ENCODE measurements at regions not wholly inside any gene's neighbourhood (a gene's known extent, or its start where the extent isn't known, plus 50 kb on each side); places are given as distances from the start of the nearest gene placed in this dataset.

DNA sequence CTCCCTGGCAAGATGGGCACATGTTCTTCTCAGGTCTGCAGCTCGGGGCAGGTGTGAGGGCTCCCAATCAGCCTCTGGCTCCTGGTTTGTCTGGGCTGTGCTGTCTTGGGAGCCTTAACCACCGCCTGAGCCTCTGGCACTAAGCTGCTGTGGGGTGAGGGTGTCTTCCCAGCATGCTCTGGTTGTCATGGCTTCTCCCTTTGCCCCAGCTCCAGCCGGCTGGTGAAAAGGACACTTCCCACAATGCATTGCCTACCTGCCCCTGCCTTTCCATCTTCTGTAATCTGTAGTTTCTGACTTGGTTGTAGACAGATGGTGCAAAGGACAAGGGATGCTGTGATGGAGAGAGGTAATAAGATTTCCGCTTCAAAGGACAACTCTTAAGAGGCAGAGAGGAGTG is 295.3 kb downstream of the TLE3 start:
- TF ChIP-seq, protein P1, sequence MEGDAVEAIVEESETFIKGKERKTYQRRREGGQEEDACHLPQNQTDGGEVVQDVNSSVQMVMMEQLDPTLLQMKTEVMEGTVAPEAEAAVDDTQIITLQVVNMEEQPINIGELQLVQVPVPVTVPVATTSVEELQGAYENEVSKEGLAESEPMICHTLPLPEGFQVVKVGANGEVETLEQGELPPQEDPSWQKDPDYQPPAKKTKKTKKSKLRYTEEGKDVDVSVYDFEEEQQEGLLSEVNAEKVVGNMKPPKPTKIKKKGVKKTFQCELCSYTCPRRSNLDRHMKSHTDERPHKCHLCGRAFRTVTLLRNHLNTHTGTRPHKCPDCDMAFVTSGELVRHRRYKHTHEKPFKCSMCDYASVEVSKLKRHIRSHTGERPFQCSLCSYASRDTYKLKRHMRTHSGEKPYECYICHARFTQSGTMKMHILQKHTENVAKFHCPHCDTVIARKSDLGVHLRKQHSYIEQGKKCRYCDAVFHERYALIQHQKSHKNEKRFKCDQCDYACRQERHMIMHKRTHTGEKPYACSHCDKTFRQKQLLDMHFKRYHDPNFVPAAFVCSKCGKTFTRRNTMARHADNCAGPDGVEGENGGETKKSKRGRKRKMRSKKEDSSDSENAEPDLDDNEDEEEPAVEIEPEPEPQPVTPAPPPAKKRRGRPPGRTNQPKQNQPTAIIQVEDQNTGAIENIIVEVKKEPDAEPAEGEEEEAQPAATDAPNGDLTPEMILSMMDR (conservative IDR thresholded peaks at IDR 0.05; ENCODE audit: low read length): no peak
- no peak for TF ChIP-seq EZH2phosphoT487 (IDR thresholded peaks at IDR 0.05; ENCODE audit: borderline replicate concordance)

All from Loucy (cell line).